ENCODE measurements at regions not wholly inside any gene's neighbourhood (a gene's known extent, or its start where the extent isn't known, plus 50 kb on each side); places are given as distances from the start of the nearest gene placed in this dataset.

GRCh38 chr14:66088656-66089055 is 397.5 kb upstream of the CCDC196 start (continued):
- TF ChIP-seq IRF3 (IDR thresholded peaks at IDR 0.05; ENCODE audit: low read depth, low read length) (no peak), RXRA (IDR thresholded peaks at IDR 0.05; ENCODE audit: borderline replicate concordance, low read depth) (no peak), REST (IDR thresholded peaks at IDR 0.05; ENCODE audit: low read depth, low read length) (no peak), MEF2A (IDR thresholded peaks at IDR 0.05; ENCODE audit: borderline replicate concordance, low read depth) (no peak), MXI1 (IDR thresholded peaks at IDR 0.05; ENCODE audit: low read depth, low read length) (no peak), EZH2phosphoT487 (IDR thresholded peaks at IDR 0.05; ENCODE audit: borderline replicate concordance, low read depth) (no peak)

- CTCF ChIA-PET = interaction anchor here (1.4 kb wide), 1 partner anchor 22 kb away, joined by 3 read pairs; no protein-coding TSS in a partner anchor
- Histone ChIP-seq H3K79me2 (ENCODE audit: insufficient read depth) (no peaks in the 10 kb centered on the region), H4K20me1 (ENCODE audit: insufficient read depth) (no peaks in the 10 kb centered on the region), H3F3A (replicated peaks; ENCODE audit: insufficient read depth) (no peaks in the 10 kb centered on the region), H3K27me3 (ENCODE audit: insufficient read depth) (no peaks in the 10 kb centered on the region), H3K4me1 (ENCODE audit: control insufficient read depth in 1 of 2, insufficient read depth in 2 of 2, low read depth in 1 of 2, low read length in 1 of 2) (no peaks in the 10 kb centered on the region; a peak in 1 of 4 replicates), H2AFZ (ENCODE audit: low read depth) (no peak overlapping the region), H3K36me3 (replicated peaks in 1 of 2; ENCODE audit: control insufficient read depth in 1 of 2, insufficient read depth in 2 of 2, low read length in 1 of 2) (no peaks in the 10 kb centered on the region), H3K4me3 (ENCODE audit: low read depth in 2 of 2, low read length in 1 of 2) (no peak overlapping the region), H3K9me2 (no peaks in the 10 kb centered on the region), H3K4me2 (no peak overlapping the region), H3K9ac (no peak overlapping the region), H3K27ac (ENCODE audit: low read depth in 2 of 2, low read length in 1 of 2) (no peak overlapping the region), H3K9me3 (no peaks in the 10 kb centered on the region)
- WGBS (ENCODE audit: low lambda C conversion rate) = 23% methylated on average over 1 of the region's 1 CpG
- POLR2A ChIA-PET = no interaction called here
- TF ChIP-seq RFX5 (IDR thresholded peaks at IDR 0.05; ENCODE audit: low read length) (no peak), SIN3A (IDR thresholded peaks at IDR 0.05; ENCODE audit: borderline replicate concordance, low read depth, low read length) (no peak), MAX (IDR thresholded peaks at IDR 0.05; ENCODE audit: low read depth) (no peak), JUND (IDR thresholded peaks at IDR 0.05) (no peak), FOSL2 (IDR thresholded peaks at IDR 0.05; ENCODE audit: borderline replicate concordance, low read depth) (no peak), RXRA (IDR thresholded peaks at IDR 0.05; ENCODE audit: borderline replicate concordance, low read depth) (no peak), USF1 (IDR thresholded peaks at IDR 0.05; ENCODE audit: borderline replicate concordance, low read depth) (no peak), POLR2AphosphoS5 (IDR thresholded peaks at IDR 0.05; ENCODE audit: low read depth, low read length) (no peak), FOXJ3 (CRISPR knock-in tag; IDR thresholded peaks at IDR 0.05) (no peak), CTCF (IDR thresholded peaks at IDR 0.05) (no peak), FOXM1 (IDR thresholded peaks at IDR 0.05; ENCODE audit: low read depth) (no peak), EZH2phosphoT487 (IDR thresholded peaks at IDR 0.05; ENCODE audit: borderline replicate concordance, low read depth) (no peak)
- no peak for DNase-seq
These were observed 394.0 kb upstream of the CCDC196 start for GRCh38 chr14:66092206-66092605.

Measured in SK-N-SH (cell line).